Activated CD8-positive, alpha-beta memory T cell treated with anti-CD3 and anti-CD28 coated beads for 1 hour (primary cell): ENCODE measurements at regions not wholly inside any gene's neighbourhood (a gene's known extent, or its start where the extent isn't known, plus 50 kb on each side); places are given as distances from the start of the nearest gene placed in this dataset.

Source experiments
- DNase-seq, 2 donors: peaks; one replicate each; pipeline ENCODE4 v3.0.0-alpha.2; 2020; ENCODE audit warnings: low read depth in 1 of 2; ENCODE audit errors: extremely low read depth in 1 of 2

DNA sequence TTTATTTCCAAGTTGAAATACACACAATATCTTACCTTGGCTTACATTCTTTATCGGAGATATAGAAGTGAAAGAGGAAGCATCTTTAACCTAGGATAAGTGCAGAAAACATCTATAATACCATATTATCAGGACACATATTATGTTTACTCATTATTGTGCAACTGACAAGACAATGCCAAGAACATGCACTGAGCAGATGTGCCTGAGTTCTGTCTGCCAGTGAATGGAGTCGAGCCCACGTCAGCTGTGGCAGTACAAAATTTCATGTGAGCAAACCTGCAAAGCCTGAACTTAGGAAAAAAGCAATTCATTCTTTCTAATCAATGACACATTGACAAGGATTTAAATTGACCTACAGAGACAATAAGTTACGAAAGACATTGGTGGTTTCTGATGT is 154.4 kb downstream of the AXIN2 start:
- DNase-seq, result no peak

DNA sequence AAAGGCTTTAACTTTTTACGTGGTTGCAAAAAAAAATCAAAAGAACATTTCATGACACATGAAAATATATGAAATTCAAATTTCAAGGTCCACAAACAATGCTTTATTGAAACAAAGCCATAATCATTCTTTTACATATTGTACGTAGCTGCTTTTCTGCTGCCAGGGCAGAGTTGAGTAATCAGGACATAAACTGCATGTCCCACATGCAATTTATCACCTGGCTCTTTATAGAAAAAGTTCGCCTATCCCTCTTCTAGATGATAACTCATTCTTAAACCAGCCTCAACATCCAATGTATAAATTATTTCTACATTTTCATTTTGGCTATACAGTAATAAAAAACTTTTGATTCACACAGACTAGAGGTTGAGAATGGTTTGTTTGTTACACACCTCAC is 154.9 kb downstream of the AXIN2 start:
- DNase-seq, result no peak

DNA sequence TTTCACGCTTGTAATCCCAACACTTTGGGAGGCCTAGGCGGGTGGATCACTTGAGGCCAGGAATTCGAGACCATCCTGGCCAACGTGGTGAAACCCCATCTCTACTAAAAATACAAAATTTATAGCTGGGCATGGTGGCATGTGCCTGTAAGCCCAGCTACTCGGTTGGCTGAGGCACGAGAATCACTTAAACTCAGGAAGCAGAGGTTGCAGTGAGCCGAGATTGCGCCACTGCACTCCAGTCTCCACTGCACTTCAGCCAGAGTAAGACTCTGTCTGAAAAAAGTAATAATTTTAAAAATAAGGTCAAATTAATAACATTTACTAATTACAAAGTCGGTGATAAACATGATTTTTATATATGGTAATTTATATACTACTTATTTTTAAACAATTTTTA is 155.9 kb downstream of the AXIN2 start:
- no peak for DNase-seq

DNA sequence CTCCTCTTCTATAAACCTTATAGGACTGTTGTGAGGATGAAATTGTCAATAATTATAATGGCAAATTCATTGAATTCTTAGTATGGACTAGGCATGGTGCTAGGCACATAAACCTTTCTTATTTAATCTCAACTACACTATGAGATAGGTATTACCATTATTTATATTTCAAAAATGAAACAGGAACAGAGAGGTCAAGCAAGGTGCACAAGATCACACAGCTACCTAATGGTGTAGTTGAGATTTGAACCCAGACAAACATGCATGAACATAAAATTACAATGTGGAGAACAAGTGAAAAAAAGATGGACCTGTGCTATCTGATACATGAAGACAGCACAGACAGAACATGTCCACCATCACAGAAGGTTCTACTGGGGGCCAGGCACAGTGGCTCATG is 156.7 kb downstream of the AXIN2 start:
- no peak for DNase-seq

DNA sequence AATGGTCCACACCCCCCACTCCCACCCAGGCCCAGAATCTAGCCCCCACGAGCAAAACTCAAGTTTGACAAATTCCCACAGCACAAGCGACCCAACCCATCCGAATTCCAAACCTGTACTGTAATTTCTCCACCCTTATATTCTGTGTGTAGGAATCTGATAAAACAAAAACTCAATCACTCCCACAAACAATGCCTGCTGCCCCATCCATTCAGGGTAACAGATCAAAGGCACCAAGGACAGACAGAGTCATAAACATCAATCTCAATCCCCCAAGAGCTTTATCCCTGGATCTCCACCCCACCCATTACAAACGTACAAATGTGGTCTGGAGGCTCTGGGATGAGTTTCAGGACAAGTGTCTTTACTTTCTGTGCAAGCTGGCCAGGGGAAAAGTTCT is 157.8 kb downstream of the AXIN2 start:
- DNase-seq, result no peak

DNA sequence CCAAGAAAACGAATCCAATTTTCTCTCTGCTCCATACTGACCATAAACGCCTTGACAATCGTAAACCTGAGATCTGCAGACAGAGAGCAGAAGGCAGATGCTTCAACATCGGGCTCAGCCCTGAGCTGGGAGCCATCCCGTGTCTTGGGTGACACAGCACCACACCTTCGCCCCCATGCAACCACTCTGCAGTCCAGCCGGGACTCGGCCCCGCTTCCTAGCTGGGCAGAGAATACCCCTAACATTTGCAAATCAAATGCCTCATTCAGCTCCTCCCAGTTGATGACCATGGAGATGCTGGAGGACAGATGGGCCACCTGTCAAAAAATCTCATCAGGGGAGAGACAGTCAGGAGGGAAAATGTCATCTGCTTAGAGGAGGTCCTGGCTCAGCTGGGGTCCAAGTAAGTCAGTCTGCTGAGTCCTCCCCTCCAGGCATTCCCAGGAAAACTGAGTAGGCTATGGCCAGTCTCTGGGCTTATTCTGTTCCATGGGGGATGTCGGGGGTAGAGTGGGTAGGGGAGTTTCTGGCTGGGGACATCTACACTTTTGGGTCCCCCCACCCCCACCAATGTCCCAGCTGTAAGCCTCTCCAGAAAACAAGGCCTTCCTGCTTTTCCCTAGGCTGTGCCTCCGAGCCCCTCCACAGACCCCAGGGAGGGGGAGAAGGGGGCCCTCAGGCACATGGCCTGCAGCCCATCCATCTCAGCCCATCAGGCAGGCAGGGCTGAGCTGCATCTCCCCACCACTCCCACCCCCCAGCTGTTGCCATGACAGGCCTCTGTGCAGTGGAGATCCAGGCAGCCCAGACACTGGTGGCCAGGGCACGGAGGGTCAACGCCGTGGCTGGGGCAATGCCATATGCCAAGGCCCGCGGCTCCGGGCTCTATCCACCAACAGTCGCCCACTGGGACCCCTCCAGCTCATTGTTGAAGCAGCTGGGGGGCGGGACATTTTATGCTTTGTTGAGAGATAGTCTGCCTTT is 158.6 kb downstream of the AXIN2 start:
- no peak for DNase-seq

DNA sequence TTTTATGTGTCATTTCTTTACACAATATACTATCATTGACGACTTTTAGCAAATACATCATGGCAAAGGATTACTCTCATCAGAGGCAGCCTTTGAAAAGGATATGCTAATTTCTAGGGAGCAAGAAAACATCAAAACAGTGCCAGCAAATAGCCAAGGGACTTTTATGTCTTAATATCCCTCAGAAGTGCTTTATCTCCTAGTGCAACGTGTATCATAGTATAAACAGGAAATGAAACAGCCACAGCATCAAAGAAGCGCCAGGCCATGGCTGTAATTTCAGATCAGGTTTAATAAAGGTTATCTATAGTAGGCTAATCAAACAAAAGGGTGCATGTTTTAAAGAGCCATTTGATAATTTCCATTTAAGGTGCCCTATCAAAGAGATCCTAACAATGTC is 159.9 kb downstream of the AXIN2 start:
- DNase-seq, result no peak

DNA sequence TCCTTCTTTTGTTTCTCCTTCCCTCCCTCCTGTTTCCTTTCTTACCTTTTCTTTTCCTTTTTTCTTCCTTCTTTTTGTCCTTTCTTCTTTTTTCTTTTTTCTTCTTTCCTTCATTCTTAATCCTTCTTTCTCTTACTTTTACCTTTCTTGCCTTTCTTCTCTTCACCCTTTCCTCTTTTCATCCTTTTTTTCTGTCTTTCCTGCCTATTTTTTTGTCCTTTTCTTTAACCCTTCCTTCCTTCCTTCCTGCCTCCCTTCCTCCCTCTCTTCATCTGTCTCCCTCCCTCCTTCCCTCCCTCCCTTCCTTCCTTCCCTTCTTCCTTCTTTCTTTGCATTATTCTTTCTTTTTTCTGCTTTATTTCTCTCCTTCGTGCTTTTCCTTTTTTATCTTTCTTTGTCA is 160.7 kb downstream of the AXIN2 start:
- no peak for DNase-seq

DNA sequence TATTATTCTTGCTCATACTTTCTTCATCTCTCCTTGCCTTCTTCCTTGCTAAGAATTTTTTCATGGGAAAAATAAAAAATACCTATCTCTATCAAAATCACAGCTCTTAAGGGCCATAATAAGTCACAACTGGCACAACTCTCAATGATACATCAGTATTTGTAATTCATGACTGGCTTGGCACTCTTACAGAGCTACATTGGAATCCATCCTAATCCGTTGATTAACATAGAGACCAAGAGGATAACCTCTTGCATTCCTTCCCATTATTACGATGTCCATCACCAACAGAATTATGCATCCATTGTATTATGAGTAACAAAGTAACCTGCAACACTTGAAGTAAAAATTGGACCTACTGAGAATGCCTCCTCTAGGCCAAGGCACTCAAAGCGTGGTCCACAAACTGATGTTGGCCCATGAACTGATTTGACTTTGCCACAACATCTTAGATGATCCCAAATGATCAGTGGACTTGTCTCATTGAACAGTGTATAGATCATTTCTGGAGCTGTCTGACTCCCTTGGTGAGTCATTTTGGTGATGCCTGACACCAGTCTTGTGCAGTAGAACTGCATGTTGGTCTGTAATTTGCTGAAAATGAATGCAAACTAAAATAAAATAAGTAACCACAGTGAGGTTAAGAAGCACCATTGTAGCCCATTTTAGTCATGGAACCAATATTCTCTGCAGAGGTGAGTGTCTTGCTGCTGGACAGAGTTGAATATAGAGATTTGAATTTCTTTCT is 163.2 kb downstream of the AXIN2 start:
- no peak for DNase-seq

DNA sequence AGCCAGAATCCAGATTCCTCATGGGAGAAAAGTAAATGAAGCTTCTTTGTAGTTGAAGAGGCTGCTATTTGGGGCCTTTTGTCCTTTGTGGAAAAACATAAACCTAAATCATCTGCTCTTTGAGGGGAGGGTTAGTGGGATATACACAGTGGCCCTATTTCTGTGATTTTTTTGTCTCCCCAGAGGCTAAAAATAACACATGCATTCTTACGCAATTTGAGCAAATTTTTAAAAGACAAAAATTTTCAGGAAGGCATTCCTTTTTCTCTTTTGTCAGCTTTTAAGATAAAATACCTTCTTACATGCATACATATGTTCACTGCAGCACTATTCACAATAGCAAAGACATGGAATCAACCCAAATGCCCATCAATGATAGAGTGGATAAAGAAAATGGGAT is 165.5 kb downstream of the AXIN2 start:
- no peak for DNase-seq

DNA sequence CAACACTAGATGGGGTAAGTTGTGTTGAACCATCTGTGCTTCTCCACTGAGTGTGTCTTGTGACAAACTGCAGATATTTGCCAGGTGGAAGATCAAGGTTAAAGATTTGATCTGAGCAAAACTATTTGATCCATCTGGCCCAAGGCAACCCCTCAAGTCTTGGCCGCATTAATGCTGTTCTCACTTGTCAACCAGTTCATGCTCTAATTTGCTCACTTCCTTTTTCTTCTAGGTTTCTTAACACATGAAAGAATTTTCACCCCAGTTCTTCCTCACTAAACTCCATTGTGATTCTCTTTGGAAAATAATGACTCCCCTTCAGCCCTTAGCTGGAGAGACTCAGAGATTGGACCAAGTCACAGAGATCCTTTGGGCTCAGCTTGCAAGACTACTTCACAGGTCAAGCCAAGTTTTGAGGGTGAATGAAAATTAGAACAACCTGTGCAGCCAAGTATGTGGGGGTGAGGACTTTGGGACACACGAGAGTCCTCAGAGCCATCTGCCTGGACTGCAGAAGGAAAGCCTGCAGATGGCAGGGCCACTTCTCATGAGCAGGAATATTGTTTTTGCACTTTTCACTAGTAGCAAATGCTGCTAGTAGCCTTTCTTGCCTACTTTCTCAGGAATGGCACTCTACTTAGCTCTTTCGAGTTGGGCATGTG is 166.5 kb downstream of the AXIN2 start:
- DNase-seq, result no peak

DNA sequence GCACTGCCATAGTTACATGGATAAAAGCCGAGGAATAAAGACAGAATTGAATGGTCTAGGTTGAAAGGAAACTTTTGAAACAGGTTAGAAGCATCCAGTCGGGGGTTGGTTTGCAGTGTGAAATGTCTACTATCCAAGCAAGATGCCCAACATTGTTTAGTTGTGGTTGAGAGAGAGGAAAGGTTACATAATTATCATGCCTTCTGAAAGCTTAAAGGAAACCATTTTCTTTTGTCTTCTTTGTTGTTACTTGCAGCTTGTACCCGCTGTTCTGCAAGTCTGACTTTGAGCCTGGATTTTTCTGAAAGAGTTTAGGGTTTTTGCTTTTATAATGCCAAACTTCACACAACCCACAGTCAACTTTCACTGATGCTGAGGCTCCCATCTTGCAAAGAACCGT is 167.9 kb downstream of the AXIN2 start:
- DNase-seq, result no peak

DNA sequence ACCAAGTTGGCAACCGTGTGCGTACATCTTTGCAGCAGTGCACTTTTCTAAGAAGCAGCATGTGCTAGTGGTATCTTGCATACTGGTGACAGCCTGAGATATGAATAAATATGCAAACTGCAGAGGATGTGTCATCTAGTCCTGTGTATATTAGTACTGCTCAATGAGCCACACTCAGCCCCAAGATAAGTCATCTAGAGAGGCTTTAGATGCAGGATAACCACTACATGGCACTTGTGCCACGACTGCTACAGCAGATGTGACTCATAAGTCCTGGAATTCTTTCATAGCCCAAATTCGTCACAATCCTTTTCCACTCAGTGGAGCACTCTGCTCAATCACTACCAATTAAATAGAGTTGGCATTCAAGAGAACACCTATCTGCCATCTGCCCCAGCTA is 171.5 kb downstream of the AXIN2 start:
- no peak for DNase-seq

DNA sequence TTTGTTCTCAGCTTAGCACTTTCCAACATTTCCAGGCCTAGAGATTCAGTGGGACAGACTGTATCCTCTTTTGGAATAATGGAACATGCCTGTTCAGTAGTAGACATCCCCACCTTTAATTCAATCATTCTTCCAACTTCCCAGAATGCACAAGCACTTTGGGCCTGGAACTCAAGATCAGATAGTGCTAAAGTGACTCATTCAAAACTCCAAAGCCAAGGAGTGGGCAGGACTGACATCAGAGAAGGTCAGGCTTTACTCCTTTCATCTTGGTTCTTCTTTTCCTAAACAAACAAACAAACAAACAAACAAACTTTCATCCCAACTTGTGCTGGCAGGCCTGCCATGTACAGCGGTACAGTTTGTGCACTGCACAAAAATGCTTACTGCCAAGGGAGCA is 172.0 kb downstream of the AXIN2 start:
- DNase-seq, result no peak

DNA sequence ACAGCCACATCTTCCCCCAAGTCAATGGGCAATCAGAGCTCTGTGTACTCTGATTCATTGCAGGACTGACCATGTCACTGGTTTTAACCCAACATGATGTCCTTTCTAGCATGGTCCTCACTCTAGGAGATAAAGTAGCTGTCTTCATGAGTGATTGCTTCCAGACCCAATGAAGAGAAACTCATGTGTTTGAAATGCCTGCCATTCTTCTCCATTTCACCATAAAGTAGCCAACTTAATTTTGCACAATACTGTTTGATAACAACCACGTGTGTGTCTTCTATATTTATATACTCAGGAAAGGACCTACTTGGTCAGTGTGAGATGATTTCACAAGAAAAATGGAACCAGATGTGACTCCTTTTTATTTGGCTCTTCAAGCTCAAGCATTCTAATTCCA is 172.5 kb downstream of the AXIN2 start:
- no peak for DNase-seq

DNA sequence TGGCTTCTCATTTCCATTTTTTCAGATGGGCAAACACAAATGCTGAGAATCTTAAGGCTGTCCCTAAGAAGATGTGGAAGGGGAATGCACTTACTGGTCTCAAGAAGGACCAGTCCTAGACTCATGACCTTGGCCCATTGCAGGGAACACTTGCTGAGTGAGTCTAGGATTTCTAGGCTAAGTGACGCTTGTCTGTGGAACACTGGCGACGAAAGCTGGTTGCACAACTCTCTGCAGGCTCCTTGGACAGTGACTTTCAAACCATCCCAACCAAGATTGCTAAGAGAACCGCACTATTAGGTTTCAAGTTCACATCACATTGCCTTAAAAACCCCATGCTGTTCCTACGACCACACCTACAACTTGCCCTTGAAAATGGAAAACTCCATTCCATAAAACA is 174.1 kb downstream of the AXIN2 start:
- no peak for DNase-seq

DNA sequence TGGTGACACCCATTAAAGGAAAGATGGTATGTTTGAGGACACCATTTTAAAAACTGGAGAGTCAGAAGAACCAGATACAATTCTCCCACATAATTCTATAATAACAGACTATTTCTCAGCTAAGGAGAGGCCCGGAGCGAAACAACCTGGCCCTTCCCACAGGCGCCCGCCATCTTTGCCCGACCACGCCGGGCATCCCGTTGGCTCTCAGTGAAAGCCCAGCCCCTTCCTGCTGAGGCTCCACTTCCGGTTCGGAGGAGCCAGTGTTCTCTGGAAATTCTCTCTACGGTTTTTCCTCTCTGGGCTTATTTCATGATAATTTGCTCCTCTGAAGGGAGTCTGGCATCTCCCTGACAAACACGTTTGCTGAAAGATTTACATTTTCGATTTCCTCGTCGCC is 175.7 kb downstream of the AXIN2 start:
- no peak for DNase-seq

DNA sequence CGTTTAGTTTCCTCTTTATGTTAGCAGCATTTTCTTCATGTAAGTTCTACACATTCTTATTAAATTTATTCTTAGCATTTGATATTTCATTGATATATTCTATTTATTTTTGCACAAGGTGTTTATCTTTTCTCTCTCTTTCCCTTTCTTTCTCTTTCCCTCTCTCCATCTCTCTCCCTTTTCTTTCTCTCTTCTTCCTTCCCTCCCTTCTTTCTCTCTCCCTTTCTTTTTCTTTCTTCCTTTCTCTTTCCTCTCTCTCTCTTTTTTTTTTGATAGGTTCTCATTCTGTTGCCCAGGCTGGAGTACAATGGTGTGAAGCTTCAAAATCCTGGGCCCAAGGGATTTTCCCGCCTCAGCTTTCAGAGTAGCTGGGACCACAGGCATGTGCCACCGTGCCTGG is 176.4 kb downstream of the AXIN2 start:
- DNase-seq, result no peak

DNA sequence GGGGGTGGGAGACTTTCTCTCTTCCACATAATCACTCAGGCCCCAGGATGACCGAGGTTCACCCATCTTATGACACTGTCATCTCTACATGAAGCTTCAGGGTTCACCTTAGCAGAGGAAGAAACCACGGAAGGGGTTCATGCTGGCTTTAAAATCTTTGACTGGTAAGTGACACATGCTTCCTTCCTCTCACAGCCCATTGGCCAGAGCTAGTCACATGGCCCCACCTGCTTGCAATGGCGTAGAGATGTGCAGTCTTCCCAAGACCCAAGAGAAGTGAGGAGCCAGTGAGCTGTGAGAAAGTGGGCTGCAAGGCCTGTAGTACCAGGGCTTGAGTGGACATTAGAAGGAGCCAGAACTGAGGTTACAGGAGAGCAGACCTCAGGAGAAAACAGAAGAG is 180.3 kb downstream of the AXIN2 start:
- no peak for DNase-seq

DNA sequence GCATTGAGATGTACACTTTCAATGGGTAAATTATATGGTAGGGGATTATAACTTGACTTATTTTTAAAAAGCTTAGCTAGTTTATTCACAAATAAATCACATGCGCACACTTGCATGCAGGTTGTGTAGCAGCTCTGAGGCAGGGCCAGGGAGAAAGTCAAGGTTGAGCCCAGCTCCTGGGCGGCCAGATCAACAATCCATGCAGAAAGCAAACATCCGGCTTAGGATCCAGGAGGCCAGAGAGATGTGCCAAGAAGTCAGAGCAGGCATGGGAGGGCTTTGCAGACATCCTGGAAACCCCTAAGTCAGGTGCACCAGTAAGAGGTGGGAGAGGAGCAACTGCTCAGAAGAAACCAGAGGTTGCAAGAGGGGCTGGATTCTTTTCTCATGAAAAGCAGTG is 186.5 kb downstream of the AXIN2 start:
- DNase-seq, result no peak

DNA sequence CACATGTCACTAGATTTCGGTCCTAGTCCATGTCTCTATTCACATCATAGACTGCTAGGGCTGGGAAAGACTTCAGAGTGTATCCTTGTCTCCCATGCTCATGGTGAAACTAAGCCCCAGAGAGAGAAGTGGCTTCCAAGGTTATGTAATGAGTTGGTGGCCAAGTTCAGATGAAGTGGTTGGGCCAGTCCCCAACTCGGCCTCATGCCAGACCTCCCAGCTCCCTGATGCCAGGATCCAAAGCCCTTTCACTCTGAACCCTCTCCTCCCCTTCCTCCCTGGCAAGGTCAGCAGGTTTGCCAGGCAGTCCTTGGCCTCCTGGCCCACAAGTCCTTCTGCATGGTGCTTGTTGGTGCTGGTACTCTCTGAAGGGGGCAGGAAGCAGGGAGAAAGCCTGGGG is 189.7 kb downstream of the AXIN2 start:
- DNase-seq, result no peak

DNA sequence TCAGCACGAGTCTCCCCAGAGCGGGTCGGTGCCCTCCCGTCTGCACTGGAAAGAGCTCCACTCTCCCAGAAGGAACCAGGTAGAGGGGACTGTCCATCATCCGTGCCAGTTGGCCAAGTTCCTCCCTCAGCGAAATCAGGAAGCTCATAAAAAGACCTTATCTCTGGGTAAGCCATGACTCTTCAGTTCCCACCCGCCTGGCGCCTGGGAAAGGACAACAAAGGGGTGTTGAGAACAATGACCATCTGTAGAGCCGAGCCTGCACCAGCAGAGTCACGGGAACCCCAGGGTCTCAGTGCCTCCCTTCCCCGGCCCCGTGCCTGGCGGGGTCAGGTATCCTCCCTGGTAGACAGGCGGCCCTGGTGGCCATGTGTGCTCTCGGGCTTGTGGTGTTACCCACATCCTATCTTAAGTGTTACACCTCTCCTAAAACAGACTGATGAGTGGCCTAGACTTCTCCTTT is 190.7 kb downstream of the AXIN2 start:
- no peak for DNase-seq
